ENCODE measurements at regions not wholly inside any gene's neighbourhood (a gene's known extent, or its start where the extent isn't known, plus 50 kb on each side); places are given as distances from the start of the nearest gene placed in this dataset.

- Histone ChIP-seq H3K27ac (ENCODE audit: insufficient read depth, low read length) (no peak overlapping the region), H3K9me3 (ENCODE audit: control insufficient read depth, insufficient read depth, low read depth, low read length) (no peaks in the 10 kb centered on the region), H3K4me2 (ENCODE audit: extremely low read depth, insufficient read depth, low read length) (no peak overlapping the region), H3K9ac (ENCODE audit: insufficient read depth, low read length) (no peak overlapping the region), H3K36me3 (ENCODE audit: control insufficient read depth, insufficient read depth, low read length) (no peaks in the 10 kb centered on the region), H2AFZ (ENCODE audit: low read length) (no peak overlapping the region), H4K20me1 (ENCODE audit: control insufficient read depth, extremely low read depth, insufficient read depth, low read length) (no peaks in the 10 kb centered on the region), H3K79me2 (ENCODE audit: control insufficient read depth, insufficient read depth, low read length) (no peaks in the 10 kb centered on the region), H3K4me3 (replicated peaks in 1 of 4; ENCODE audit: control extremely low read depth in 1 of 4, insufficient read depth in 1 of 4, low read depth in 3 of 4, low read length in 4 of 4) (no peak overlapping the region), H3K27me3 (ENCODE audit: control insufficient read depth, insufficient read depth, low read length) (no peaks in the 10 kb centered on the region), H3K4me1 (ENCODE audit: control insufficient read depth, extremely low read depth, insufficient read depth, low read length) (no peaks in the 10 kb centered on the region)
- TF ChIP-seq EZH2 (IDR thresholded peaks at IDR 0.05; ENCODE audit: low read length, missing control alignments), result no peak
- peak; percentile 39 to 80 for TF ChIP-seq CTCF (conservative IDR thresholded peaks at IDR 0.05 in 1 of 2, IDR thresholded peaks at IDR 0.05 in 1 of 2; ENCODE audit: low read depth in 1 of 2, low read length in 2 of 2)
- DNase-seq (ENCODE audit: low read depth in 2 of 2), result peak; percentile 40 to 46
Observed at GRCh38 chr5:18393565-18394442, 759.5 kb downstream of the TAF11L14 start.

GRCh38 chr5:18394443-18394804, 760.2 kb downstream of the TAF11L14 start:
- Histone ChIP-seq H2AFZ (ENCODE audit: low read length) (no peak overlapping the region), H3K9ac (ENCODE audit: insufficient read depth, low read length) (no peak overlapping the region), H3K4me2 (ENCODE audit: extremely low read depth, insufficient read depth, low read length) (no peak overlapping the region), H3K27me3 (ENCODE audit: control insufficient read depth, insufficient read depth, low read length) (no peaks in the 10 kb centered on the region), H3K4me1 (ENCODE audit: control insufficient read depth, extremely low read depth, insufficient read depth, low read length) (no peaks in the 10 kb centered on the region), H3K4me3 (replicated peaks in 1 of 4; ENCODE audit: control extremely low read depth in 1 of 4, insufficient read depth in 1 of 4, low read depth in 3 of 4, low read length in 4 of 4) (no peak overlapping the region), H4K20me1 (ENCODE audit: control insufficient read depth, extremely low read depth, insufficient read depth, low read length) (no peaks in the 10 kb centered on the region), H3K36me3 (ENCODE audit: control insufficient read depth, insufficient read depth, low read length) (no peaks in the 10 kb centered on the region), H3K9me3 (ENCODE audit: control insufficient read depth, insufficient read depth, low read depth, low read length) (no peaks in the 10 kb centered on the region), H3K79me2 (ENCODE audit: control insufficient read depth, insufficient read depth, low read length) (no peaks in the 10 kb centered on the region), H3K27ac (ENCODE audit: insufficient read depth, low read length) (no peak overlapping the region)
- DNase-seq (ENCODE audit: low read depth in 2 of 2), result no peak
- no peak for TF ChIP-seq CTCF (conservative IDR thresholded peaks at IDR 0.05 in 1 of 2, IDR thresholded peaks at IDR 0.05 in 1 of 2; ENCODE audit: low read depth in 1 of 2, low read length in 2 of 2)
- no peak for TF ChIP-seq EZH2 (IDR thresholded peaks at IDR 0.05; ENCODE audit: low read length, missing control alignments)

DNA sequence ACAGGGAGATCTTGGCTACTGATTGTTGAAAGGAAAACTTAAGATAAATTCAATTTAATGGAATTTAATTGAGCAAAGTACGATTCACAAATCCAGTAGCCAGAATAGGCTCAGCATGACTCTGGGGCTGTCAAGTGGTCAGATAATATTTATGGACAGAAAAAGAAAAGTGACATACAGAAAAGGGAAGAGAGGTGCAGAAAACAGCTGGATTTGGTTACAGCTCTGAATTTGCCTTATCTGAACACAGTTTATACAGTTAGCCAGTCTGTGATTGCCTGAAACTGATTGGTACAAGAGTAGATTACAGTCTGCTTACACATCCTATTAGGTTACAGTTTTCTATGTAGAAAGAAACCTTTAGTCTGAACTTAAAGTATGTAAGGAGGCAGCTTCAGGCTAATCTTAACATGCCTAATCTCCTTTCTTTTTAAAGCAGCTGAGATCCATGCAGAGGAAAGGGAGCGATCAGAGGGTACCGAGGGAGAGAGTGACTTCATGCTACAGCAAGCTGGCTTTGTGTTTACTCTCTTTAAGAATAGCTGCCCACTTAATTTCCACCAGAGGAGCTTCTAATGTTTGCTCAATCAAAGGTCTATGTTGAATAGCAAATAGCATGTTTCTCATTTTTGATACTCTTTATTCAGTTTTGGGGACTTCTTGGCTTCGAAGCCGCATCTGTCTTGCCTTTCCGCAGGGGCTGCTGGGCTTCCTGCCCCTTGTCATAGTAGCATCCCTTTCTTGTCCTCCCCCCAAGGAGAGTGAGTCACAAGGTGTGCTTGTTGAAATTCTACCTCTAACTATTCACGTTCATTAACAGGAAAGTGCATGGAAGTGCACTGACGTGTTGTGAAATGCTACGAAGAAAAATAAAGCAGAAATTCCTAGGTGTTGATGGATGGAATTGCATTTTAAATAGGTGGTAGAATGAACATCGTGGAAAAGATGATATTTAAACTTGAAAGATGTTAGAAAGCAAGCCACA, 761.2 kb downstream of the TAF11L14 start:
- Histone ChIP-seq H3K4me2 (ENCODE audit: extremely low read depth, insufficient read depth, low read length) (no peak overlapping the region), H3K4me1 (ENCODE audit: control insufficient read depth, extremely low read depth, insufficient read depth, low read length) (no peaks in the 10 kb centered on the region), H3K27me3 (ENCODE audit: control insufficient read depth, insufficient read depth, low read length) (no peaks in the 10 kb centered on the region), H3K9me3 (ENCODE audit: control insufficient read depth, insufficient read depth, low read depth, low read length) (no peaks in the 10 kb centered on the region), H3K36me3 (ENCODE audit: control insufficient read depth, insufficient read depth, low read length) (no peaks in the 10 kb centered on the region), H2AFZ (ENCODE audit: low read length) (no peak overlapping the region), H3K4me3 (replicated peaks in 1 of 4; ENCODE audit: control extremely low read depth in 1 of 4, insufficient read depth in 1 of 4, low read depth in 3 of 4, low read length in 4 of 4) (no peak overlapping the region), H3K27ac (ENCODE audit: insufficient read depth, low read length) (no peak overlapping the region), H4K20me1 (ENCODE audit: control insufficient read depth, extremely low read depth, insufficient read depth, low read length) (no peaks in the 10 kb centered on the region), H3K9ac (ENCODE audit: insufficient read depth, low read length) (no peak overlapping the region), H3K79me2 (ENCODE audit: control insufficient read depth, insufficient read depth, low read length) (no peaks in the 10 kb centered on the region)
- DNase-seq (ENCODE audit: low read depth in 2 of 2), result no peak
- TF ChIP-seq EZH2 (IDR thresholded peaks at IDR 0.05; ENCODE audit: low read length, missing control alignments), result no peak
- TF ChIP-seq CTCF (conservative IDR thresholded peaks at IDR 0.05 in 1 of 2, IDR thresholded peaks at IDR 0.05 in 1 of 2; ENCODE audit: low read depth in 1 of 2, low read length in 2 of 2), result no peak
